Myocyte (in vitro differentiated cells): ENCODE measurements at regions not wholly inside any gene's neighbourhood (a gene's known extent, or its start where the extent isn't known, plus 50 kb on each side); places are given as distances from the start of the nearest gene placed in this dataset.
A peak's percentile ranks its signal among the peaks of the same experiment; 100 is the strongest.

Experiments used
- DNase-seq: peaks from one replicate; pipeline ENCODE4 v3.0.0-alpha.2; 2012; ENCODE audit warnings: low read depth

DNA sequence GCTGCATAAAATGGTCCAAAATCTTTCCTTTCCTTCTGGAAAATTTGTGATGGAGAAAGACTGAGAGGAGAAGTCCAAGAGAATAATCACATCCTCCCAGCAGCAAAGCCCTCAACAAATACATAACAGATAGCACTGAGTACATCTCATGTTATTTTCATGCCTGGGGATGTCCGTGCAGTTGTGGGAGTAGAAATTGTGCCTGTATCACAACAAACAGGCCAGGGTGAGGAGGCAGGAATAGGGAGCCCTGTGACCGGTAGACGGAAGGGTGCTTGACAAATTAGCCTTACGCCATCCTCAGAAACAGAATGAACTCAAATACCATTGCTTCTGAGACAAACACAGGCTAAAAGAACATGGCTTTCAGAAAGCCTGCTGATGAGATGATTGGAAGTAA is 333.2 kb upstream of the UMPS start:
- DNase-seq: no peak

DNA sequence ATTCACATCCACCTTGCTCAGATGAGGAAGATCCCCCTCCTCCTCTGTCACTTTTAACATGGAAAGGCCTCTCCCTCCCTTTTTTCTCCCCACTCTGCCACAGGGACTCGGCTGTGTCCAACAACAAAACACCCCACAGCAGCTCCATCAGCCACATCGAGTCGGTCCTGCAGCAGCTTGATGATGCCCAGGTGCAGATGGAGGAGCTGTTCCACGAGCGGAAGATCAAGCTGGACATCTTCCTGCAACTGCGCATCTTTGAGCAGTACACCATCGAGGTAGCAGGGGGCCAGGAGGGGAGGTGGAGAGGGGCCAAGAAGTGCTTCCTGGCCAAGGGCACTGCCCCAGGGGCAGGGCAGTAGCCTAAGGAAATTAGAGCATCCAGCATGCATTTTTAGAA is 331.7 kb upstream of the UMPS start:
- DNase-seq: no peak

DNA sequence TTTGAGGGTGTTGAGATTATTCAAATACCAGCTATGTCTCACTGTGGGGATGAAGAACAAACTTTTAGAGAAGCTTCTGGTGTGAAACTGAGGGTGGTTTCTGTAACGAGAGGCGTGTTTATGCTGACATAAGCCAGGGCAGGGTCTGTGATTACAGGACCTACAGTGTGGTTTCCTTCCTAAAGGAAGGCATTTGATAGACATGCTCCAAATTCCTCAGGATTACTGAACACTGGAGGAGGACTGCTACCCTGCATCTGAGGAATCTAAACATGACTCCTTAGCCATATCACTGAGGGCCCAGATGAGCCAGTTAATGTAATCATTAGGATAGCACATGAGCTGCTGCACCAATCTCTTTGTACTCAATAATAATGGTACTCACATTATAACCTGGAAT is 328.4 kb upstream of the UMPS start:
- no peak for DNase-seq

DNA sequence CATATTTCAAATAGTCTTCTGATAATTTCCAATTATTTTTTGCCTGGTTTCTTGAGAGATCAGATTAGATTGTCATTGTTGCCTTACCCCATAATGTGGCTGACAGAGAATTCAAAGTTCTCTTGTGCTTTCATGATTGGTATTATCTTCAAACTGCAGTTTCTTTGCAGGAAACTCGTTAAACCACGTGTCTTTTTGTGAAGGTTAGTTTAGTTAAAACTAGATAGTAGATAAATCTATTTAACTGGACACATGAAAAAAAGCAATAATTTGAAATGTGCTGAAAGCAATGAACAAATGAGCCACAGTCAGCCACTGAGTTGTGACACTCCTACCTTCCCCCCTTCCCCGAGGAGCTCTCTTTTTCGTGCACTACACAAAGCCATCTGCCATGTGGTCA is 327.5 kb upstream of the UMPS start:
- no peak for DNase-seq

DNA sequence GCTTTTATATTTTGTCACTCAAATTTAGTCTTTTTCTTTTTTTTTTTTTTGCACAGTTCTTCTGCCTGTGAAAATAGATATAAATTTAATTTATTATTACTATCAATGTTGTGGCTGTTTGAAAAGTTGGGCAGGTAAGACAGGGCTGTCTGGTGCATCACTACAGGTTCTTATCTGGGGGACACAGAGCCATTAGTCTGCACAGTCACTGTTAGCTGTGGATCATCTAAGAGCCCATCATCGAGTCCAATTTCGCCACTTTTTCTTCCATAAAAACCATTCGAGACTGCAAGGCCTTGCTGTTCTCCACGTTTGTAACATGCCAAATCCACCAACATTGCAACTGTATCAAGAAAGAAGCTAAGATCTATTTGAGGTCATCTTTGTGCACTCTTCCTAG is 325.6 kb upstream of the UMPS start:
- DNase-seq: no peak

DNA sequence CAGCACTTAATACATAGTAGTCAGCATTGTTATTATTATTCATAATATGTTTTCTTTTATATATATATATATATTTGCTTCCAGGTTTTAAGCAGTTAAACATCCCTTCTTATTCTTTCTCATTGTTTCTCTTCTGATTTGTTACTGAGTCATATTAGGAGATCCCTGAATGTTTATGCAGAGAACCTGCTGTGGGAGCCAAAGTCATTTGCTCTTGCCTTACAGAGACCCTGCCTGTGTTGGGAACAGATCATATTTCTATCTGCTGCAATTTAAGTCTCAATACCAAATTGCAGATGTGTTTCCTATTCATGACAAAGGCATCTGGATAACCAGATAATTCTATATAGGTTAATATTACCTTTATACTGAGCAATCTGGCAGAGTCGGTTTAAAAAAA is 323.0 kb upstream of the UMPS start:
- DNase-seq: no peak

DNA sequence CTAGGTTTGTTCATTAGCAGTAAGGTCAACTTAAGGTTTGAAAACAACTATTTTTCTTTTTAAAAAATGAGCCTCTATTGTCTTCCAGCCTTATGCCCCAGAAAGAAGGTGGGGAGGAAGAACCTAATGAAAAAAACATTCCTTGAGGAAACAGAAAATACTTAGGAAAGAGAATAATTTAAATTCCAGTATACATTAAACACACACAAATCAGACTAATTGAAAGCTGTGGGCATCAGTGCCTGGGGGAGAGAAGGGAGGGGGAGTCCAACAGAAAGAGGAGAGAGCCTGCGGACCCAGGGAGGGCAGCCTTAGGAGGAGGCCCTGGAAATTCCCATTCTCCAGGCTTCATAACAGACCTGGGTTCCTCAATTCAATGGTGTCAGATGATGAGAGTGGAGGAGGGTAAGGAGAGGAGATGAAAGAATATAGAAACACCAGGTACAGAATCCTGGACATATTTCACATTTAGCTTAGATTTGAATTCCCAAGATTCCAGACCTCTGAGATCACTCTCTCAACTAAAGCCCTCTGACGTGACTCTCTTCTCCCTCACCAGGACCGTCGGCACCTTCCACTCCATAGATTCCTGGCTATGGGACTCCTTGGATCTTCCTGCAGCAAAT is 320.5 kb upstream of the UMPS start:
- DNase-seq: no peak

DNA sequence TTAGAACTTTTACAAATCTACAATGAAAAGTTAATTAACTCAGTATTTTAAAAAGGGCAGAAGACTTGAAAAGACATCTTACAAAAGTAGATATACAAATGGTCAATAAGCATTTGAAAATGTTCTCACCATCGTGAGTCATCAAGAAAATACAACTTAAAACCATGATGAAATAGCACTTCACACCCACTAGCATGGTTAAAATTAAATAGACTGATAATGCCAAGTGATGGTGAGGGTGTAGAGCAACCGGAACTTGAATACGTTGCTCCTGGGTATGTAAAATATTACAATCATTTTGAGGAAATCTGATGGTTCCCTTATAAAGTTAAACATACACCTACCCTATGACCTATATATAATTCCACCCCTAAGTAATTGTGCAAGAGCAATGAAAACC is 319.8 kb upstream of the UMPS start:
- DNase-seq: no peak

DNA sequence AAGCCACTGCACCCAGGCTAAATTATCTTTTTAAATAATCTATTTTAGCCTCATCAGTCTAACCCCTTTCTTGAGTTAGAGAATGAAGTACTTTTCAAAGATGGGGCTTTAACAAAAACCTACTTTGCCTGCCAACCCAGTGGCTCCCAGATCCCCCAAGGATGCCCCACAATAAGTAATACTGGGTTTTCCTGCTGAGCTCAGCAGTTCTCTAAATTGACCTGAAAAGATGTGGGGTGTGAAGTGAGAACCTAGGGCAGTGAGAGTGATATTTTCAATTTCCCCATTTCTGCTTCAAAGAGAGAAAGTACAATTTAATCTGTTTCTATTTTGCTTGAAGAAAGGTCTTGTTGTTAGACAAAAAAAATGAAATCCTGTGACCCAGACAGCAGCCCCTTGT is 318.5 kb upstream of the UMPS start:
- no peak for DNase-seq

DNA sequence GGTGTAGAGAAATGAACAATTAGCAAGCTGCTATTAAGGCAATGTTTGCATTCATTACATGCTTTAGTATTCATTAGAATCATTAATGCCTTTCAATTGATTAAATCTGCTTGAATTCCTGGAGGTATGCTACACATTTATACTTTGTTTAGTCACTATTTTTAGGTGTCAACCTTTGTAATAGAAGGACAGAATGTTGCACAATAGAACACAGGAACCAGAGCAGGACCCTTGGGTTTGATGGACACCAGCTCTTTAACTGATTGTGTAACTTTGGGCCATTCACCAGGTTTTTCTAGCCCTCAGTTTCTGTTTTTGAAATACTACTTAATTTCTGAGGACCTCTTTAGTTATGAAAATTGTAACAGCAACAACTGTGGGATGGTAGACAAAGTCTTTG is 317.6 kb upstream of the UMPS start:
- DNase-seq: no peak

DNA sequence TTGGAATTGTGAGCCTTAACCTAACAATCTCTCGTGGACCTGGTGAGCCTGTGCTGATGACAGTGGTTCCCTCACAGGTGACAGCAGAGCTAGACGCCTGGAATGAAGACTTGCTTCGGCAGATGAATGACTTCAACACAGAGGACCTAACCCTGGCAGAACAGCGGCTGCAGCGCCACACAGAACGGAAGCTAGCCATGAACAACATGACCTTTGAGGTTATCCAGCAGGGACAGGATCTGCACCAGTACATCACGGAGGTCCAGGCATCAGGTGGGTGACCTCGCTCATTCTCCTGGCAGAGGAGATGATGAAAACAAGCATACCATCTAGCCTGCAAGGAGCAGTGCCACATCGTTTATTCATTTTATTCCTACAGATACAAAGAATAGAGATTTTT is 316.9 kb upstream of the UMPS start:
- no peak for DNase-seq

DNA sequence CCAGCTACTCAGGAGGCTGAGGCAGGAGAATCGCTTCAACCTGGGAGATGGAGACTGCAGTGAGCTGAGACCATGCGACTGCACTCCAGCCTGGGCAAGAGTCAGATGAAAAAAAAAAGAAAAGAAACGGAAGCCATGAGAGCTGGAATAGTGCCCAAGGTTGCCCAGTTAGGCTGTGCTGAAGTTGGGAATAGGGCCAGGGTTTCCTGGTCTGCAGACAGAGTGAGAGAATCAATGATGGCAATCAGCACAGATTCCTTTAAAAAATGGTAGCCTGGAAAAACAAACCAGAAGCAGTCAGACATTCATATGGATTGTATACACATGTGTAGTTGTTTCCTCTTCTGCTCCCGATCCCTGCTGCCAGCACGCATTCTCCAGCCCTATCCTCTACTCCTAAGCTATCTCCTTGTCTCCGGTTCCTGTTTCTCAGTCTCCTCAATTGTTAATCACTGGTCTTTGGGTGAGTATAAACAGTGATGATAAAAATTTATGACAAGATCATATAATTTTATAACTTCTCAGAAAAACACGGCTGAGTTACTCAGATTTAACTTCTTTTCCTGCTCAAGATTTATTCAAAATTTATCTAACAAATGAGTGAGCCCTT is 316.2 kb upstream of the UMPS start:
- DNase-seq: no peak

DNA sequence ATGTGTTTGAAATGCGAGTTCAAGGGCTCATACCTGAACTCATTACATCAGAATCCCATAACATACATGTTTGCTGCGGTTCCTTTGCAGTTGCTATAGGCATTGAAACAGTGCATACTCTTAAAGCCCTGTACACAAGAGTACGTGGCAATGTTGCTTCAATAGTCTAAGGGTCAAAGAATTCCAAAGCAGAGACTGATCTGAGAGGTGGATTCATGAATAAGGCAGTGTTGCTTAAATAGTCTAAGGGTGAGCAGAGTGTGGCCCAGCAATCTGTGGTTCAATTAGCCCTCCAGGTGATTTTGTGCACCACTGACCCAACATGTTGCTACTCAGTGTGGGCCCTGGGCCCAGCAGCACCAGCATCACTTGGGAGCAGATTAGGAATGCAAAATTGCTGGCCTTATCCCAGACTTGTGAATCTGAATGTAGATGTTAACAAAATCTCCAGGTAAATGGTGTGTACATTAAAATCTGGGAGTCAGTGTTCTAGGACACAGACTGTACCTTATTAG is 314.7 kb upstream of the UMPS start:
- DNase-seq: no peak

DNA sequence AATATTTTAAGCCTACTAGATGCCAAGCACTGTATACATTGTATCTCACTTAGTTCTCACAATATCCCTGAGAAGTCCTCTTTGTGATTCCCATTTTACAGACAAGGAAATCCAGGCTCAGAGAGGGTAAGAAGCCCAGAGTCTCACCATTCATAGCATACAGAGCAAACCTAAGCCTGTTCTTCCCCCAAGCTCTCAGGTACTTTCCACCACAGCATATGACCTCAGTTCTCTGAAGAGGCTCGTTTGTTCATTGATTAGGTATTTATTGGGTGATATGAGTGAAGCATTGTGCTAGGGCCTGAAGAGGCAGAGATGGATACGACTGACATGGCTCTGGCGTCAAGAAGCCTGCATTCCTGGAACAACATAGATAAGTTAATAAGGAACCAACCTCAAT is 310.9 kb upstream of the UMPS start:
- DNase-seq: no peak

DNA sequence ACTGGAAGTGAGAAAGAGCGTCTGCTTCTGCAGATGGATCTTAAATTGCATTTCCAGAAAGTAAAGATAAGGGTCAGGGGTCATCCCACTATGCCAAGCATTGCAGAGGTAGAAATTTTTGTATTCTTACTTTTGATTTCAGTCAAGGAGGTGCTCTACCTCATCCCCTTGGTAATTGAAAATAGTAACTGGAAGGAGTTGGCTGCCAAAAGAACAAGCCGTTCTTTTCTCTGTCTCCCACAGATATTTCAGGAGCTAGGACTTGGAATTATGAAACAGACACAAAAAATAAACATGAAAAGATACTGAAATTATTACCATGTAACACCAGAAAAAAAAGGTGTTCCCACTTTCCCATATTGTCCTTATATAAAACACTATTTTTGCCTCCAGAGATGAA is 309.9 kb upstream of the UMPS start:
- no peak for DNase-seq

DNA sequence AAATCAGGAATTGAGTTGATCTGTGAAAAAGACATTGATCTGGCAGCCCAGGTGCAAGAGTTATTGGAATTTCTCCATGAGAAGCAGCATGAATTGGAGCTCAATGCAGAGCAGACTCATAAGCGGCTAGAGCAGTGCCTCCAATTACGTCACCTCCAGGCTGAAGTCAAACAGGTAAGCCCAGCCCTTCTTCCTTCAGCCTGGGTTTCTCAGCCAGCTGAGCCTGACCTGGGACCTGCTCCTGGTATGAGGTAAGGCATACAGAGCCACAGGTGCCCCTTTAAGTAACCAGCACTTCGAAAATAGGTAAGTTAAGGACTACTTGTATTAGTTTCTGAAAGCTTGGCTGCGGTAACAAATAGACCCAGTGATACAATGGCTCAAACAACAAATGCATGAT is 307.4 kb upstream of the UMPS start:
- no peak for DNase-seq

DNA sequence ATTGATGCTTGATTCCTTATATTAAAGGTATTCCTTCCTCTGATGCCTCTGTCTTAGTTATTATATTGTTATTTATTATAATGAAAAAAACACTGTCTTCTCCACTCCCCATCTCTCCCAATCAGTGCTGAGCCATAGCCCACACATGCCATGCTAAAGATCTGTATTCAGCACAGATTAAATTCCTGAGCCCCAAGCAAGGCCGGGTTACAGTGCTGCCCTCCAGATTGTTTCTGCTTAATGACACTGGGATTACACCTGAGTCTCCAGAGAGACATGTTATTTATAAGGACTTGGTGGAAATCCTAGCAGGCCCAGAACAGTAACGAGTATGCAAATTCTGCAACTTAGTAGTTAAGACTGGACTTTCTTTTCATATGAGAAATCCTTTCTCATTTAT is 305.9 kb upstream of the UMPS start:
- DNase-seq: no peak

DNA sequence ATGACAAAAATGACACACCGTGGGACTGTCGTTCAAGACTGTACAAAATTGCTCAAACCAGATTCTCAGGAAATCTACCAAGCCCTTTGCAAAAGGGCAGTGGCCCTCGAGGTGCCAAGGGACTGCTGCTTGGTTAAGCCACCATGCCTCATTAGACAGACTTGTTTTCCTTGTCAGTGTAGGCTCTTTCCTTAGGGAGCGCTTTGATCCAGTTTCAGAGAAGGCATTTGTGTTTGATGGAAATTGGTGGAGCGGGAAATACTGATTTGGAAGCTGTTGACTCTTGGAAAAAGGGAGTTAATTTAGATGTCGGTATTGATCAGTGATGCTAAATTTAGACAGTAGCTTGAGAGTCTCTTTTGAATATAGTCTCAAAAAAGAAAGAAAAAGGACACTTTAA is 304.3 kb upstream of the UMPS start:
- DNase-seq: no peak

DNA sequence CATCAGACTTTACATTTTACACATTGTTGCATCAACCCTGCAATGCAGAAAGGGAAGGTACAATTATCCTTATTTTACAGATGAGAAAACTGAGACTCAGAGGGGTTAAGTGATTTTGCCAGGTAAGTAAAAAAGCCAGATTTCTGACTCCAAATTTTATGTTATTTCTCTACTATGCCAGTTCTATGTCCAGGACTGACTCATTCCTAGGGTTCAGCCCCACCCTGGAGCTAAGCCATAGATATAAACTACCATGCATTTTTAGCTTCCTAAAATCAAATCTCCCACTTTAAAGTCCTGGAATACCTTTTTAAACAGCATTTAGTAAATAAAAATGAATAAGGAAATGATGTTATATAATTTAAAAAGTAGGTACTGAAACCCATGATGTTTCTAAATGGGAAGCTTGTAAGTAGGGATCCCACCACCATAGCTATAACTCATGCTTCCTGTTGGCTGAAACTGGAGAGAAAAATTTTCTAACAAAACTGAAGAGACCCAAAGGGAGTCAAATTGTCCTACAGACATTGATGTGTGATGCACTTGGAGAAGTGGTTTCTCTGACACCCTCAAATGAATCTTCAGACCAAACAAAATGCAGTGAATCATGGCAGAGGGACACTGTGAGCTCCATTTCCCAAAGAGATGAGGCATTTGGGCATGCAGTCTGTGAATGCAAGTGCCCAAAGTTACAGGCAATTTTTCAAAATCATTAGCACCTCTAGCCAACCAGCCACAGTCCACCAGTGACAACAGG is 301.7 kb upstream of the UMPS start:
- no peak for DNase-seq

DNA sequence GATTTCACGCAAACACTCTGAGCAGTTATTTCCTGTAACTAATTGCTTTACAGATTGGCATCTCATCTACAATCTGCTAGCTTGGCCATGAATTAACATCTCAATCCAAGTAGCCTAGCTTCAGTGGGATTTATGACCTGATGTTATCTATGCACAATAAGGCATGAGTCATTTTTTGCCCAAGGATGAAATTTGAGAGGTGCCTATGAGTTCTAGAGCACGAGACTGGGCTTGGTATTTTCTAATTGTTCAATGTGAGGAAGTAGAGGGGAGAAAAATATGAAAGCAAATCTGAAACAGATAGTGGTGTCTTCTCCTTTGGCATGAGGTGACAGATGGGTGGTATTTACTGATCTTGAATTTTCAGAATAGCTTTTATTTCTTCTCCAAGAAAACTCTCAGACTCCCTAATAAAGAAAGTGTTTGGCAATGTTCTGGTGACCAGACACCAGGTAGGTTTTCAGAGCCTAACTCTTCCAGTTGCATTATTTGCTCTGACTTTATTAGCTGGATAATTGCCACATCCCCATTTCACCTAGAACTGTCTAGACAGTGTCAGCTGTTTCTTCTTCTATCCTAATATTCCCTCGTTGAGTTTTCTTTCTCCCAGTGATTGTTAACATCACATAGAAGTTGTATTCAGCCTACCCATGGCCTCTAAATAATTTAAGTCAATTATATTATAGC is 301.0 kb upstream of the UMPS start:
- peak; percentile 26 for DNase-seq

DNA sequence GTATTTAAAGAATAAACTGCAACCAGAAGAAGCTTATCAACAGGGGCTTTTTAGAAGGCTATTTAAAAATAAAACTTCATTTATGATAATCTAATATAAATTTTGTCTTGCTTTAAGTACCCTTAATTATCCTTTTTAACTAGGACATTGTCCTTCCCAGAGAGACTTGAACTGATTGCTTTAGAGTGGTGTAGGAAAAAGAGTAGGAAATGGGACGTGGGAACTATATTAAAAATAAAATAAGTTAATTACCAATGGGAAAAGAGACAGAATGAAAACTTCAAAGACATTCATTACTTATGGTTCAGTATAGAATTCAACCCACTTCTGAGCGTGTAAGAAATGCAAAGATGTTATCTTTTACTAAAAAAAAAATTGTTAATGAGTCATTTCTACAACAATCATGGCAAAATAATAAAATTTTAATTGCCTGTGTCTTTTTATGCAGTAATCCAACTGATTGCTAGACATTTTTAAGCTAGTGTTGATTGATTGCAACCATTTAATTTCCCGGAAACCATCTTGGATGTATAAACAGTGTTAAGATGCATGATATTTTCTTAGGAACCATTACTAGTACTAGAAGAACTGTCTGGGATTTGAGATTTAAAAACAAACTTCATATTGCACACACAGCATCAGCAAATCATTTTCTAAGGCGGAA is 298.8 kb upstream of the UMPS start:
- DNase-seq: no peak

DNA sequence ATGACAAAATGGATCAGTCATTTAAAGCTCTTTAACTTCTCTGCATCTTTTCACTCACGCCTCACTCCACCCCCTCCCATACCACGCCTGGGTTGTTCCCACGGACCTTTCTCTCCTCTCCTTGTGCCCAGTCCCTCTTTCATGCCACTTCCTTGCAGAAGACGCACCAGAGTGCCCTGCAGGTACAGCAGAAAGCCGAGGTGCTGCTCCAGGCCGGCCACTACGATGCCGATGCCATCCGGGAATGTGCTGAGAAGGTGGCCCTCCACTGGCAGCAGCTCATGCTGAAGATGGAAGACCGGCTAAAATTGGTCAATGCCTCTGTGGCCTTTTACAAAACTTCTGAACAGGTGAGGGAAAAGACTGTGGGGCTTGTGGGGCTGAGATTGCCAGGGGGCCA is 296.1 kb upstream of the UMPS start:
- DNase-seq: no peak
